Activated CD4-positive, alpha-beta memory T cell treated with anti-CD3 and anti-CD28 coated beads for 36 hours (primary cell): ENCODE measurements at regions not wholly inside any gene's neighbourhood (a gene's known extent, or its start where the extent isn't known, plus 50 kb on each side); places are given as distances from the start of the nearest gene placed in this dataset.

Source experiments
- CTCF ChIA-PET: fragments of 350-600 bp; sonication (Branson Sonifier 250); formaldehyde crosslinking; loops from one replicate; lab custom pipeline; 2021; ENCODE audit warnings: antibody characterized with exemption, inconsistent platforms; lab: Charles Lee
- POLR2A ChIA-PET: fragments of 350-600 bp; sonication (Branson Sonifier 250); formaldehyde crosslinking; loops from one replicate; lab custom pipeline; 2021; ENCODE audit warnings: antibody characterized with exemption; lab: Charles Lee
- DNase-seq: peaks from one replicate; pipeline ENCODE4 v3.0.0-alpha.2; 2020
- H3K27ac Mint-ChIP-seq: one replicate; pipeline ENCODE4 v1.8.0; 2021; ENCODE audit warnings: mixed read lengths
- H3K27me3 Mint-ChIP-seq: one replicate; pipeline ENCODE4 v1.8.0; 2021; ENCODE audit warnings: mixed read lengths
- H3K36me3 Mint-ChIP-seq: one replicate; pipeline ENCODE4 v1.8.0; 2021; ENCODE audit warnings: mixed read lengths
- H3K4me1 Mint-ChIP-seq: one replicate; pipeline ENCODE4 v1.8.0; 2021; ENCODE audit warnings: low read depth, mixed read lengths
- H3K4me3 Mint-ChIP-seq: one replicate; pipeline ENCODE4 v1.8.0; 2021; ENCODE audit warnings: mild to moderate bottlenecking, mixed read lengths
- H3K9me3 Mint-ChIP-seq: one replicate; pipeline ENCODE4 v1.8.0; 2021; ENCODE audit warnings: mixed read lengths
- intact Hi-C: fragments of 100-400 bp; cut with micrococcal nuclease; formaldehyde crosslinking; loops from one replicate; pipeline ENCODE4 v1.15.1; 2023

DNA sequence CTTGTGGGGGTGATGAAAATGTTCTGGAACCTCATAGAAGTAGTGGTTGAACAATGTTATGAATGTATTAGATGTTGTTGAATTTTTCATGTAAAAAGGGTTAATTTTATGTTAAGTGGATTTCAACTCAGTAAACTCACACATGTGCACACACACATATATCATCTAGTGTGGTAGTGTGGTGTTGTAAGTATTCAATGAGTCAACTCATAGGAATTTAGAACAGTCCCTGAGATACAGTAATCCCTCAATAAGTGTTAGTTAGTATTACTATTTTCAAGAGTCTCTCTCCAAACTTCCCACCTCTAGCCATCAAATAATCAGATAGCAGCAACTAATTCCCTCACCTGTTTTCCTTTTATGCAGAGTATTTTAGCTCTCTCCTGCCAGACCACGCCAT is 563.1 kb upstream of the JARID2 start:
- Mint-ChIP-seq H3K4me3 (no peak overlapping the region), H3K27me3 (peaks cover 2% of the 10 kb centered on the region), H3K4me1 (peaks cover 5% of the 10 kb centered on the region), H3K27ac (no peak overlapping the region), H3K36me3 (no peaks in the 10 kb centered on the region), H3K9me3 (no peaks in the 10 kb centered on the region)
- intact Hi-C loops, result no loop called here
- DNase-seq, result no peak
- CTCF ChIA-PET, result no interaction called here
- POLR2A ChIA-PET, result no interaction called here

DNA sequence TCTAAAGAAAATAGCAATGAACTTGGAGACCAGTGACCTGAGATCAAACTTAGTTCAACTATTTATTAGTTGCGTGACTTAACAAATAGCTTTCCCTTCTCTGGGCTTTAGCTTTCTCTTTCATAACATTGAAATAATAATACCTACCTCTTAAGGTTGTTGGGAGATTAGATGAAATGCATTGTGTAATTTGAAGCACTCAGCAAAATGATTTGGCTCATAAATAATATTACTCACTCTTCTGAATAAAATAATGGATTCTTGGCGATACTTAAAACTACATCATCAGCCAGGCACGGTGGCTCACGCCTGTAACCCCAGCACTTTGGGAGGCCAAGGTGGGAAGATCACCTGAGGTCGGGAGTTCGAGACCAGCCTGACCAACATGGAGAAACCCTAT is 556.2 kb upstream of the JARID2 start:
- intact Hi-C loops, result no loop called here
- Mint-ChIP-seq H3K36me3 (no peaks in the 10 kb centered on the region), H3K27ac (no peak overlapping the region), H3K27me3 (no peaks in the 10 kb centered on the region), H3K9me3 (no peaks in the 10 kb centered on the region), H3K4me3 (no peak overlapping the region), H3K4me1 (no peaks in the 10 kb centered on the region)
- no peak for DNase-seq
- ChIA-PET POLR2A (no interaction called here), CTCF (no interaction called here)

DNA sequence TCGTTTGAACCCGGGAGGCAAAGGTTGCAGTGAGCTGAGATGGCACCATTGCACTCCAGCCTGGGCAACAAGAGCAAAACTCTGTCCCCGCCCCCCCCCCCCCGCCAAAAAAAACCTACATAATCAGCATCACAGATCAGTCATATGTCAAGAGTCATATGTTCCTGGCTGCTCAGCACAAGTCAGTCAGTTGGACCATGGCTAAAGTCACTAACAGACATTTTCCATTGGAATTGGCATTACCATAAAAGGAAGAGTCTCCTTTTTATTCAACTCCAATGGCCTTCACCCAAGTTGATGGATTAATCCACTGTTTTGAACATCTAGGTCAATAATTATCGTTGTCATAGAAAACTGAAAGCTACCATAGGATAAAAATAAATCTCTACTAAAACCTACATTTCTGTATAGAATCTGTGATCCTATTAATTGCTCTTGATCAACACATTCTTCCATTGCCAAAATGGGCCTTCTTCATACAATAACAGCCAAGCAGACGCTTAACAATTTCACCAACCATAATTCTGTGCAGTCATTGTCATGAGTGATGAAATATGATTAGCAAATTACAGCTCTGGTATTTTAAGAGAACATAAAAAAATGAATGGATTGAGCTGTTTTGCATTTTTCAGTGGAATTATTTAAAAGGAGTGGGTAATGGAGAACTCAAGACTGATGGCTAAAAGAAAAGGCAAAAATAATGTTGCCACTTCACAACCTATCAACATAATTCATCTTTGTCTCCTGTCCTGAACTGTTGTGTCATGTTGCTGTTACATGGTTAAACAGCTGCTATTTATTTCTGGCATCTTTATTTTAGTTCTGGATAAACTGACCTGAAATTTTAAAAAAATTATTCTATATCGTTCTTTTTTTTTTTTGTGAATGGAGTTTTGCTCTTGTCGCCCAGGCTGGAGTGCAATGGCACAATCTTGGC is 555.5 kb upstream of the JARID2 start:
- intact Hi-C loops, result no loop called here
- no peak overlapping the region for H3K27ac Mint-ChIP-seq
- no peak overlapping the region for H3K4me3 Mint-ChIP-seq
- ChIA-PET CTCF (no interaction called here), POLR2A (interaction anchor here (0.6 kb wide), 2 partner anchors 11 to 419 kb away, joined by 3 to 4 read pairs; no protein-coding TSS in a partner anchor)
- H3K9me3 Mint-ChIP-seq, result no peaks in the 10 kb centered on the region
- no peaks in the 10 kb centered on the region for H3K36me3 Mint-ChIP-seq
- H3K27me3 Mint-ChIP-seq, result no peaks in the 10 kb centered on the region
- H3K4me1 Mint-ChIP-seq, result no peaks in the 10 kb centered on the region
- DNase-seq, result no peak

DNA sequence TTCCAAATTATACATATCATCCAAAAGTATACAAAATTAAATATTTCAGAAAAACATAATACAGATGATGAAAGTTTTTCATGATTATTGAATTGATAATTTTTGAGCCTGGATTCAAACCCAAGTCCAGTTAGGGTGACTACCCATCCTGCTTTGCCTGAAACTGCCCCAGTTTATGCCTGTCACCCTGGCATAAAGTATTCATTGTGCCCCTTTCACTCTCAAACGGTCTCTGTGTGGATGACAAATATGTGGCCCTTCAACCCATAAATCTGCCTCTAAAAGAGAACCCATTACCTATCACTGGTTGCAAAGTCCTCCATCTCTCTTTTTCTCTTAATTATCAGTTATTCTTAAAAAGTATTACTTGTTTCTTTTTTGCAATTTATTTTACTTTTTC is 553.7 kb upstream of the JARID2 start:
- Mint-ChIP-seq H3K9me3 (no peaks in the 10 kb centered on the region), H3K27ac (no peak overlapping the region), H3K36me3 (no peaks in the 10 kb centered on the region), H3K27me3 (no peaks in the 10 kb centered on the region), H3K4me1 (no peaks in the 10 kb centered on the region), H3K4me3 (no peak overlapping the region)
- intact Hi-C loops, result no loop called here
- DNase-seq, result no peak
- ChIA-PET CTCF (no interaction called here), POLR2A (no interaction called here)

DNA sequence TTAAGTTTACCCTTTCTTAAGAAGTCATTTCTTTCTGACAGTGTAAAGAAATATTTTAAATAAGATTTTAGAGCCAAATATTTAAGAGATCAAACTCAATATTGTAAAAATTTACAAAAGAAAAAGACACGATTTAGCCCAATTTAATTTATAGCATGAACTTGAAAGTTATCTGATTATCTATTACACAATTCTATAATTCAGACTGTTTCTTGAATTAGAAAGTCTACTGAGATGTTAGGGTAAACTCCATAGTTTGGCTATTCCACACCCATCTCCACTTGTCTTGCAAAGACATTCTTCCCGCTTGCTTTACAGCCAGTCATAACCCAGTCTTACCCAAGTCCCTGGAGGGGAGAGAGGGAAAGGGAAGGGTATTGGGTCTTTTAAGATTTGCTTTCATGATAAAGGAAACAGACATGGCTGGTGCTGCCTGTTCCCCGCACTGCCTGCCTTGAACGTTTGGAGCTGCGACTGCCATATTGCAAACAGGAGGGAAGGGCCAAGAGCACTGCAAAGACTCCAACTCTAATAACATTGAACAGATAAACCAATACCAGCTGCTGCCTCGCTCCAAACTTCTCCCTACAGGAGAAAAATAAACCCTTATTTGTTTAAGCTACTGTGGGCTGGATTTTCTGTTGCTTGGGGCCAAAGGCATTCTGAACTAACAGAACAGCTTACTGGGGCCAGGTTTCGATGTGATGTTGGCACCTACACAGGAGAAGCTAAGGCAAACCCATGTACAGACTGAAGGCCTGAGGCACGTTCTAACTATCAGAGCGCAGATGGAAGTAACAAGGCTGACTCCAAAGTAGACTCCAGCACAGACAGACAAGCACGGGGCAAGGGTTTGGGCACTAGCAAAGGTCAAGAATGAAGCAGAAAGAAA is 552.3 kb upstream of the JARID2 start:
- intact Hi-C loops, result no loop called here
- ChIA-PET POLR2A (no interaction called here), CTCF (interaction anchor here (1.0 kb wide), 1 partner anchor 13 kb away, joined by 4 read pairs; no protein-coding TSS in a partner anchor)
- Mint-ChIP-seq H3K4me3 (no peak overlapping the region), H3K27ac (no peak overlapping the region), H3K27me3 (no peaks in the 10 kb centered on the region), H3K4me1 (no peaks in the 10 kb centered on the region), H3K36me3 (no peaks in the 10 kb centered on the region), H3K9me3 (no peaks in the 10 kb centered on the region)
- no peak for DNase-seq

DNA sequence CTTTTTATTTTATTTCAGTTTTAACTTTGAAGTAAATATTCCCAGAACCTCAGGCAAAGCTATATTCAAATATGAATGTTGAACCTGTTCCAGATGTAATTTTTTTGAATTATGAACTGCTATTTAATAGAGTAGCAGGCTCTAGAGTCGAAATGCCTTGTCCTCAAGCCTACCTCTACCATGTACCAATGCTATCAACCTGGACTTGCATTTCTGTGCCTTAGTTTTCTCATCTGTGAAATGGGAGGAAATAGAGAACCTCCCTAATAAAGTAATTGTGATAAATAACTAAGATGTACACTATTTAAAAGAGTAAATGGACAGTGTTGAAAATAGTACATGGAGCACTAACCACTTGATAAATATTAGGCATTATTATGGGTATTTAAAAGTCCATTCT is 551.6 kb upstream of the JARID2 start:
- Mint-ChIP-seq H3K36me3 (no peaks in the 10 kb centered on the region), H3K27ac (no peak overlapping the region), H3K4me1 (no peaks in the 10 kb centered on the region), H3K27me3 (no peaks in the 10 kb centered on the region), H3K9me3 (no peaks in the 10 kb centered on the region), H3K4me3 (no peak overlapping the region)
- no peak for DNase-seq
- intact Hi-C loops, result no loop called here
- POLR2A ChIA-PET, result no interaction called here
- CTCF ChIA-PET, result interaction anchor here (1.0 kb wide), 1 partner anchor 12 kb away, joined by 4 read pairs; no protein-coding TSS in a partner anchor

DNA sequence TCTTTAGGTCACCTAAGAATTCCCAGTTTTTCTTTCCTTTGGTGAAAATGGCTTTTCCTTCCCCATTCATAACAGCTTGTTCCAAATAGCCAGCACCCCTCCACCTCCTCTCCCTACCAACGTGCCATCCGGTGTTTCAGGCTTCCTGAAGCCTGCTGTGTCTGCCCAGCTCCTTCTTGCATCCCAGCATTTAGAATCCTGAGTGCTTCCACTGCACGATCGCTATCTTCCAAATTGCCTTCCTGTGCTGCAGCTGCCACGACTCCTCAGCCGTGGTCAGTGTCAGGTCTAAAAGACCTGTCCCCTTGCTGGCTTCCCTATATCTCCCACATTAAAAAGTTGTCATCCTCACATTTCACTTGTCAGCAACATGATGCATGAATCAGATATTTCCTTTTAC is 550.3 kb upstream of the JARID2 start:
- ChIA-PET POLR2A (no interaction called here), CTCF (no interaction called here)
- intact Hi-C loops, result no loop called here
- peaks cover 4% of the 10 kb centered on the region for H3K4me1 Mint-ChIP-seq
- no peak overlapping the region for H3K4me3 Mint-ChIP-seq
- H3K27me3 Mint-ChIP-seq, result no peaks in the 10 kb centered on the region
- peaks cover 10% of the 10 kb centered on the region for H3K36me3 Mint-ChIP-seq
- peaks cover 10% of the 10 kb centered on the region for H3K9me3 Mint-ChIP-seq
- DNase-seq, result no peak
- H3K27ac Mint-ChIP-seq, result no peak overlapping the region

DNA sequence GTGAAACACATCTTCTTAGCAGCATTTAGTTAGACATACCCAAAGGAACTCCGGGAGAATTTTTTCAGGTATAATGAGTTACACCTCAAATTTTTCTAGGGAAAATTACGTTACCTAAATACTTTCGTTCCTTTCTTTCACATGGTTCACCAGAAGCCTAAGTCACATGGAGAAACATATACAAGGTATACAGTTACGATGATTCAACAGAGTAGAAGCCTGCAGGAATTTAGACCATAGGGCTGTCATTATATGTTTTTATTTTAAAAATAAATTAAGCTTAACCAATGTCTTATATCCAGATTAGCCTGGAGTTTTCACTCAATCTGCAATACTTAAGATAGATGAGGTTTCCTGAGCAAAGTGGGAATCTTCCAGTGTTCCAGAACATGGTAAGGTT is 549.5 kb upstream of the JARID2 start:
- POLR2A ChIA-PET, result no interaction called here

DNA sequence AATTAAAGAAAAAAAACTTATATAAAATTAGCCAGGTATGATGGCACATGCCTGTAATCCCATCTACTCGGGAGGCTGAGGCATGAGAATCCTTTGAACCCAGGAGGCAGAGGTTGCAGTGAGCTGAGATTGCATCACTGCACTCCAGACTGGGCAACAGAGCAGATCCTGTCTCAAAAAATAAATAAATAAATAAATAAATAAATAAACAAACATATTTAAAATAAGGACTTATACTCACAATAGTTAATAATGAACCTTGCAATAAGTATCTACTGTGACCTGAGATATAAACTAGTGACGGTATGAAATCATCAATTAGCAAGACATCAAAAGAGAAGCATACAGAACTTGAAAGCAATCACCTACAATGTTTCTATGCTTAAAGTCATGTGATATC is 548.4 kb upstream of the JARID2 start:
- no peak overlapping the region for H3K27ac Mint-ChIP-seq

More for the DNA sequence above, 549.5 kb upstream of the JARID2 start:
- Mint-ChIP-seq H3K9me3 (peaks cover 14% of the 10 kb centered on the region), H3K4me1 (peaks cover 4% of the 10 kb centered on the region), H3K27ac (no peak overlapping the region), H3K27me3 (no peaks in the 10 kb centered on the region), H3K4me3 (no peak overlapping the region), H3K36me3 (peaks cover 15% of the 10 kb centered on the region)
- CTCF ChIA-PET, result no interaction called here
- no peak for DNase-seq
- intact Hi-C loops, result no loop called here

DNA sequence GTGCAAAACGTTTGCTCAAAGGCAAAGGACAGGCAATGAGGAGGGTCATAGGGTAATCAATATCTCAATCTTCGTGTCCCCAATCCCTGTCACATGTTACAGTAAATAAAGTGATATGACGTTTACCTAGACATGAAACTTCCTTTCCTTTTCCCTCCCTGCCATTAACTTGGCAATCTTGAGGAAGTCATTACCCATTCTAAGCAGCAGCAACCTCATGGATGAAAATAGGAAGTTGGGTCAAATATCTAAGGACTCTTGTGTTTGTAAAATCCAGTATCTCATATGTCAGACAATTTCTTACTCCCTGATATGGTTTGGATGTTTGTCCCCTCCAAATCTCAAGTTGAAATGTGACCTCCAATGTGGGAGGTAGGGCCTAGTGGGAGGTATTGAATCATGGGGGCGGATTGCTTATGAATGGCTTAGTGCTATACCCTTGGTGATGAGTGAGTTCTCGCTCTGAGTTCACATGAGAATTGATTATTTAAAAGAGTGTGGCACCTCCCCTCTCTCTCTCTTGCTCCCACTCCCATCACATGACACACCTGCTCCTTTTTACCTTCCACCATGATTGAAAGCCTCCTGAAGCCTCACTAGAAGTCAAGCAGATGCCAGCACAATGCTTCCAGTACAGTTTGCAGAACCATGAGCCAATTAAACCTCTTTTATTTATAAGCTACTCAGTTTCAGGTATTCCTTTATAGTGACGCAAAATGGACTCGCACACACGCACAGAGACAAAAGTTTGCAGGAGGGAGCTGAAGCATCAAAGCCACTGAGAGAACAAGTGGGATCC is 545.9 kb upstream of the JARID2 start:
- Mint-ChIP-seq H3K9me3 (peaks cover 14% of the 10 kb centered on the region), H3K36me3 (peaks cover 16% of the 10 kb centered on the region), H3K4me3 (no peak overlapping the region), H3K27ac (no peak overlapping the region), H3K27me3 (no peaks in the 10 kb centered on the region), H3K4me1 (peaks cover 12% of the 10 kb centered on the region)
- ChIA-PET POLR2A (no interaction called here), CTCF (interaction anchor here (0.6 kb wide), 1 partner anchor 20 kb away, joined by 7 read pairs; no protein-coding TSS in a partner anchor)
- no peak for DNase-seq
- intact Hi-C loops, result no loop called here

More for the DNA sequence above, 548.4 kb upstream of the JARID2 start:
- no peak overlapping the region for H3K4me3 Mint-ChIP-seq
- ChIA-PET CTCF (no interaction called here), POLR2A (interaction anchor here (0.6 kb wide), 1 partner anchor 550 kb away, joined by 3 read pairs; no protein-coding TSS in a partner anchor)
- intact Hi-C loops, result no loop called here
- H3K4me1 Mint-ChIP-seq, result peaks cover 4% of the 10 kb centered on the region
- no peak for DNase-seq
- H3K9me3 Mint-ChIP-seq, result peaks cover 14% of the 10 kb centered on the region
- peaks cover 15% of the 10 kb centered on the region for H3K36me3 Mint-ChIP-seq
- no peaks in the 10 kb centered on the region for H3K27me3 Mint-ChIP-seq

DNA sequence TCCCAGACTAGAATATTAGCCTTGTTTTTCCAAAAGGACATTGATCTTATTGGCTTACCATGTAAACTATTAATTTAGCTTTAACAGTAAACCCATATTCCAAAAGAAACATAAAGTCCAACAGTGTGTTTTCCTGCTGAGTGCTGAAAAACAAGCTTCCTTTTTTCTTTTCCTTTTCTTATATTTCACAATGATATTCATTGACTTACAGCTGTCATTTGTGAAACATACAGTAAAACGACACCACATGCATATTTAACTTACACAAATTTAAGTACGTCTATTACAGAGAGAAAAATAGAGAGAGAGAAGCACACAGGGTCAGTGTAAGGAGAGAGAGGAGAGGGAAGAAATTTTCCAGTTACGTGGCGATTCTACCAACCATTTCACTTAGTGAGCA is 543.9 kb upstream of the JARID2 start:
- Mint-ChIP-seq H3K9me3 (peaks cover 16% of the 10 kb centered on the region), H3K27me3 (no peaks in the 10 kb centered on the region), H3K27ac (no peak overlapping the region), H3K4me1 (peaks cover 29% of the 10 kb centered on the region), H3K36me3 (peaks cover 18% of the 10 kb centered on the region), H3K4me3 (no peak overlapping the region)
- ChIA-PET CTCF (no interaction called here), POLR2A (no interaction called here)
- intact Hi-C loops, result no loop called here
- no peak for DNase-seq
